Endothelial cell of umbilical vein (primary cell): ENCODE measurements at regions not wholly inside any gene's neighbourhood (a gene's known extent, or its start where the extent isn't known, plus 50 kb on each side); places are given as distances from the start of the nearest gene placed in this dataset.

Source experiments
- BruUV-seq: library from RNA; stranded (reverse); fragments of 400-500 nt; replicated peaks from 2 replicates; lab custom pipeline; 2021; lab: Mats Ljungman, UMichigan
- CTCF ChIA-PET: fragments of 300-600, 350-600 bp; sonication (Branson Sonifier 250); formaldehyde crosslinking; loops from one replicate; lab custom pipeline; 2021; ENCODE audit warnings: antibody characterized with exemption, inconsistent platforms; lab: Charles Lee
- POLR2A ChIA-PET: fragments of 300-600, 350-600 bp; sonication (Branson Sonifier 250); formaldehyde crosslinking; loops from one replicate; lab custom pipeline; 2021; ENCODE audit warnings: antibody characterized with exemption, inconsistent platforms; lab: Charles Lee
- DNase-seq: peaks from one replicate; pipeline ENCODE4 v3.0.0-alpha.2; 2011; ENCODE audit warnings: low read depth, low spot score
- FAIRE-seq: peaks from 2 replicates; lab custom pipeline; 2011; peaks lifted over from hg19 to GRCh38; lab: Jason Lieb, UNC
- H2AFZ ChIP-seq: 2 replicates; pipeline ENCODE4 v1.6.0; 2012; ENCODE audit warnings: low read depth, low read length, control low read depth, inconsistent platforms
- H3K27ac ChIP-seq: 2 replicates; pipeline ENCODE4 v1.5.1; 2011; ENCODE audit warnings: low read depth, mild to moderate bottlenecking, control low read depth, low read length, moderate library complexity; ENCODE audit not compliant: insufficient read depth
- H3K27me3 ChIP-seq, 2 experiments: 2 replicates each; pipeline versions ENCODE4 v1.6.0 to v1.6.1; 2011; ENCODE audit warnings: low read length in 2 of 2, mixed read lengths in 1 of 2; ENCODE audit not compliant: control insufficient read depth in 2 of 2, insufficient read depth in 2 of 2
- H3K36me3 ChIP-seq, 2 experiments: 2 replicates in 1 of 2; 3 replicates in 1 of 2; pipeline ENCODE4 v1.5.1; 2011; ENCODE audit warnings: low read length in 2 of 2, mild to moderate bottlenecking in 1 of 2, moderate library complexity in 1 of 2; ENCODE audit not compliant: control insufficient read depth in 2 of 2, insufficient read depth in 2 of 2; ENCODE audit errors: extremely low read depth in 1 of 2
- H3K4me1 ChIP-seq: 3 replicates; pipeline ENCODE4 v1.5.1; 2011; ENCODE audit warnings: mild to moderate bottlenecking, low read length; ENCODE audit not compliant: control insufficient read depth, insufficient read depth; ENCODE audit errors: extremely low read depth
- H3K4me2 ChIP-seq: 2 replicates; pipeline ENCODE4 v1.6.1; 2011; ENCODE audit warnings: low read length, control low read depth, mixed read lengths; ENCODE audit not compliant: insufficient read depth
- H3K4me3 ChIP-seq, 3 experiments: fragments of 200-600 bp in 1 of 3; sonication (generic), shearing (Covaris generic) in 1 of 3; replicated peaks in 1 of 3; 2 replicates each; pipeline ENCODE4 v1.5.1; 2011 to 2016; ENCODE audit warnings: control low read depth in 3 of 3, low read length in 3 of 3, mild to moderate bottlenecking in 2 of 3, inconsistent platforms in 1 of 3, low read depth in 1 of 3, moderate library complexity in 1 of 3; ENCODE audit not compliant: insufficient read depth in 1 of 3
- H3K79me2 ChIP-seq: 2 replicates; pipeline ENCODE4 v1.6.0; 2012; ENCODE audit warnings: low read length, inconsistent platforms; ENCODE audit not compliant: control insufficient read depth, insufficient read depth
- H3K9ac ChIP-seq: replicated peaks from 2 replicates; pipeline ENCODE3; 2011; ENCODE audit warnings: low read length, control low read depth; ENCODE audit not compliant: insufficient read depth; ENCODE audit errors: extremely low read depth
- H3K9me1 ChIP-seq: replicated peaks from 3 replicates; pipeline ENCODE4 v1.6.0; 2011; ENCODE audit warnings: mild to moderate bottlenecking, low read length; ENCODE audit not compliant: control insufficient read depth, insufficient read depth; ENCODE audit errors: extremely low read depth
- H3K9me3 ChIP-seq: replicated peaks from 2 replicates; pipeline ENCODE4 v1.5.1; 2012; ENCODE audit warnings: low read length, inconsistent platforms; ENCODE audit not compliant: control insufficient read depth, insufficient read depth
- H4K20me1 ChIP-seq: replicated peaks from 2 replicates; pipeline ENCODE3; 2011; ENCODE audit warnings: mild to moderate bottlenecking, low read length; ENCODE audit not compliant: control insufficient read depth, insufficient read depth; ENCODE audit errors: extremely low read depth
- EZH2 ChIP-seq: IDR thresholded peaks from 2 replicates; pipeline ENCODE4 v1.6.1; 2012; ENCODE audit warnings: borderline replicate concordance, low read depth, mild to moderate bottlenecking, moderate library complexity, low read length, inconsistent platforms; ENCODE audit not compliant: severe bottlenecking
- FOS ChIP-seq: IDR thresholded peaks from 2 replicates; pipeline ENCODE4 v1.6.1; 2011; ENCODE audit warnings: mild to moderate bottlenecking, low read length, moderate library complexity, borderline replicate concordance; ENCODE audit not compliant: insufficient read depth
- GATA2 ChIP-seq: IDR thresholded peaks from 2 replicates; pipeline ENCODE4 v1.7.0; 2011; ENCODE audit warnings: low read depth, mild to moderate bottlenecking, moderate library complexity, mixed read lengths, low read length; ENCODE audit not compliant: insufficient read length, insufficient read depth
- JUN ChIP-seq: IDR thresholded peaks from 2 replicates; pipeline ENCODE4 v1.6.1; 2011; ENCODE audit warnings: borderline replicate concordance, low read depth; ENCODE audit not compliant: insufficient read length, insufficient read depth
- MAX ChIP-seq: IDR thresholded peaks from 2 replicates; pipeline ENCODE4 v1.6.1; 2011; ENCODE audit not compliant: insufficient read depth, insufficient read length
- MYC ChIP-seq: IDR thresholded peaks from one replicate; pipeline ENCODE4 v1.6.1; 2011; ENCODE audit warnings: mild to moderate bottlenecking, low read depth, low read length
- POLR2AphosphoS5 ChIP-seq: IDR thresholded peaks from 2 replicates; pipeline ENCODE4 v1.6.1; 2012; ENCODE audit warnings: low read depth, mild to moderate bottlenecking, control low read depth, low read length, moderate library complexity; ENCODE audit not compliant: insufficient read depth
- dilution Hi-C: fragments of 300-500 bp; cut with MboI; formaldehyde crosslinking; loops from one replicate; pipeline ENCODE4 v1.15.0; 2019; ENCODE audit warnings: low sequenced_read_pairs; ENCODE audit not compliant: extremely low pct_ligation_motif_present
- intact Hi-C: fragments of 100-400 bp; cut with micrococcal nuclease; formaldehyde crosslinking; loops from one replicate; pipeline ENCODE4 v1.10.0; 2022
- TF ChIP-seq, protein P1 (sequence below), 2 donors: IDR thresholded peaks; 1 replicate in 1 of 2; 2 replicates in 1 of 2; pipeline ENCODE4 v1.5.1; 2011; ENCODE audit warnings: low read length in 2 of 2, mild to moderate bottlenecking in 2 of 2, moderate library complexity in 2 of 2, control low read depth in 1 of 2, inconsistent platforms in 1 of 2, low read depth in 1 of 2; ENCODE audit not compliant: insufficient read depth in 1 of 2; ENCODE audit errors: extremely low read depth in 1 of 2

DNA sequence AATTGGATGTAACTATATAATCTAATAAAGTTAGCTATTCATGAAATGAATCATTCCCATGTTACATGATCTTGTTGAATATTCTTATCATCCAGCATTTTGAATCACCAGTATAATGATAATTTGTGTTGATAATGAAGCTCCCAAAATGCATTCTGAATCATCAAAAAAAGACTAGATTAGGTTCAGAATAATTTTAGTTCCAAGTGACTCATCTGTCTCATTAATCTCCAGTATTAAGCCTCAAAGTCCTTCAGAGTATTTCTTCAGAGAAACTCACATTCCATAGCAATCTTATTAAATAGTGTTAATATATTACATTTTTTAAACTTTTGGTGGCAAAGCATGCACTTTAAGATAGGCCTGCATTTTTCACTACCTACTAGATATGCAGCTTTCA lies 207.5 kb downstream of the SLITRK5 start:
- H3K9me1 ChIP-seq = no peaks in the 10 kb centered on the region
- H3K9me3 ChIP-seq = no peaks in the 10 kb centered on the region
- H3K4me3 ChIP-seq = no peak overlapping the region
- ChIA-PET CTCF (no interaction called here), POLR2A (no interaction called here)
- no peaks in the 10 kb centered on the region for H3K79me2 ChIP-seq
- dilution Hi-C loops = no loop called here
- no peaks in the 10 kb centered on the region for H3K27me3 ChIP-seq
- no peak for FAIRE-seq
- no peak overlapping the region for H3K27ac ChIP-seq
- no peak for DNase-seq
- no TSS peak for BruUV-seq
- no peak for TF ChIP-seq JUN
- TF ChIP-seq, protein P1, sequence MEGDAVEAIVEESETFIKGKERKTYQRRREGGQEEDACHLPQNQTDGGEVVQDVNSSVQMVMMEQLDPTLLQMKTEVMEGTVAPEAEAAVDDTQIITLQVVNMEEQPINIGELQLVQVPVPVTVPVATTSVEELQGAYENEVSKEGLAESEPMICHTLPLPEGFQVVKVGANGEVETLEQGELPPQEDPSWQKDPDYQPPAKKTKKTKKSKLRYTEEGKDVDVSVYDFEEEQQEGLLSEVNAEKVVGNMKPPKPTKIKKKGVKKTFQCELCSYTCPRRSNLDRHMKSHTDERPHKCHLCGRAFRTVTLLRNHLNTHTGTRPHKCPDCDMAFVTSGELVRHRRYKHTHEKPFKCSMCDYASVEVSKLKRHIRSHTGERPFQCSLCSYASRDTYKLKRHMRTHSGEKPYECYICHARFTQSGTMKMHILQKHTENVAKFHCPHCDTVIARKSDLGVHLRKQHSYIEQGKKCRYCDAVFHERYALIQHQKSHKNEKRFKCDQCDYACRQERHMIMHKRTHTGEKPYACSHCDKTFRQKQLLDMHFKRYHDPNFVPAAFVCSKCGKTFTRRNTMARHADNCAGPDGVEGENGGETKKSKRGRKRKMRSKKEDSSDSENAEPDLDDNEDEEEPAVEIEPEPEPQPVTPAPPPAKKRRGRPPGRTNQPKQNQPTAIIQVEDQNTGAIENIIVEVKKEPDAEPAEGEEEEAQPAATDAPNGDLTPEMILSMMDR (IDR thresholded peaks at IDR 0.05; ENCODE audit: extremely low read depth in 1 of 2, insufficient read depth in 1 of 2, low read depth in 1 of 2, low read length in 2 of 2) = no peak
- no peak for TF ChIP-seq GATA2
- TF ChIP-seq EZH2 = no peak
- TF ChIP-seq POLR2AphosphoS5 = no peak
- no peak for TF ChIP-seq MAX
- TF ChIP-seq FOS = no peak
- no peak for TF ChIP-seq MYC
- no peak overlapping the region for H3K9ac ChIP-seq
- intact Hi-C loops = no loop called here
- no peaks in the 10 kb centered on the region for H3K4me1 ChIP-seq
- no peaks in the 10 kb centered on the region for H4K20me1 ChIP-seq
- H2AFZ ChIP-seq = no peak overlapping the region
- H3K4me2 ChIP-seq = no peak overlapping the region
- no peaks in the 10 kb centered on the region for H3K36me3 ChIP-seq
